A549 (cell line): ENCODE measurements at regions not wholly inside any gene's neighbourhood (a gene's known extent, or its start where the extent isn't known, plus 50 kb on each side); places are given as distances from the start of the nearest gene placed in this dataset.
"Not testable (repeated sequence)": the region's sequence is repeated elsewhere in the genome, so short reads cannot be mapped to it uniquely, and the experiment has no call there.

Source experiments
- ATAC-seq, 2 experiments: fragments of 200-7000 bp in 1 of 2; fragments of >200 bp in 1 of 2; cut with Nextera tagmentation in 1 of 2; cut with Tn5 transposase in 1 of 2; 3 replicates each; pipeline versions ENCODE4 v1.8.0 to v1.9.1; 2018 to 2020; ENCODE audit warnings: mild to moderate bottlenecking in 1 of 2, moderate library complexity in 1 of 2
- CTCF ChIA-PET: fragments of 300-600 bp; sonication (Branson Sonifier 250); formaldehyde crosslinking; extraction: SDS; loops from one replicate; lab custom pipeline; 2021; ENCODE audit warnings: antibody characterized with exemption, inconsistent platforms; lab: Yijun Ruan, JAX
- POLR2A ChIA-PET: fragments of 350-600 bp; formaldehyde crosslinking; extraction: SDS; loops from one replicate; lab custom pipeline; 2021; ENCODE audit warnings: antibody characterized with exemption, inconsistent platforms; lab: Yijun Ruan, JAX
- DNase-seq, 2 experiments: peaks; one replicate each; pipeline versions ENCODE4 v3.0.0 to v3.0.0-alpha.2; 2011 to 2016; ENCODE audit warnings: low read depth in 1 of 2, low spot score in 1 of 2
- FAIRE-seq: peaks from 2 replicates; lab custom pipeline; 2011; peaks lifted over from hg19 to GRCh38; lab: Jason Lieb, UNC
- H3K27ac ChIP-seq, 2 experiments: fragments of >200 bp; sonication (Bioruptor Twin); formaldehyde crosslinking; 3 replicates each; pipeline ENCODE4 v1.5.1; 2016 to 2017
- H3K4me1 ChIP-seq: fragments of >200 bp; sonication (Bioruptor Twin); formaldehyde crosslinking; 3 replicates; pipeline ENCODE4 v1.6.1; 2016
- H3K4me2 ChIP-seq: fragments of >200 bp; sonication (Bioruptor Twin); formaldehyde crosslinking; 3 replicates; pipeline ENCODE4 v1.6.1; 2016
- H3K4me3 ChIP-seq: fragments of >200 bp; sonication (Bioruptor Twin); formaldehyde crosslinking; 3 replicates; pipeline ENCODE4 v1.5.1; 2016
- H3K9me3 ChIP-seq: fragments of >200 bp; sonication (Bioruptor Twin); formaldehyde crosslinking; 3 replicates; pipeline ENCODE4 v1.6.1; 2016
- CEBPB ChIP-seq, 2 experiments: fragments of >200 bp in 1 of 2; sonication (Bioruptor Twin) in 1 of 2; formaldehyde crosslinking in 1 of 2; IDR thresholded peaks; 2 replicates each; pipeline ENCODE4 v1.6.1; 2012 to 2016
- CHD2 ChIP-seq: fragments of 150-350 bp; IDR thresholded peaks from 2 replicates; pipeline ENCODE4 v1.6.1; 2014; ENCODE audit warnings: low read length; ENCODE audit not compliant: partially characterized antibody
- ESRRA ChIP-seq: fragments of 150-350 bp; IDR thresholded peaks from 2 replicates; pipeline ENCODE4 v1.6.1; 2014; ENCODE audit warnings: mild to moderate bottlenecking, low read length, borderline replicate concordance
- FOSB ChIP-seq: fragments of 250-450 bp; sonication (Bioruptor Pico); IDR thresholded peaks from 2 replicates; pipeline ENCODE4 v1.5.0; 2020; ENCODE audit warnings: mild to moderate bottlenecking, moderate library complexity
- FOXS1 ChIP-seq: fragments of 250-450 bp; sonication (Bioruptor Pico); IDR thresholded peaks from 2 replicates; pipeline ENCODE4 v1.5.0; 2020; ENCODE audit warnings: mild to moderate bottlenecking, moderate library complexity
- GATA3 ChIP-seq: IDR thresholded peaks from 2 replicates; pipeline ENCODE4 v1.6.1; 2012; ENCODE audit warnings: borderline replicate concordance
- HDAC2 ChIP-seq: fragments of 200-600 bp; sonication (generic); IDR thresholded peaks from 2 replicates; pipeline ENCODE4 v1.6.1; 2016
- HES2 ChIP-seq: fragments of >200 bp; sonication (Bioruptor Twin); formaldehyde crosslinking; IDR thresholded peaks from 2 replicates; pipeline ENCODE4 v1.6.1; 2016
- HOXB5 ChIP-seq: fragments of 250-450 bp; sonication (Bioruptor Pico); IDR thresholded peaks from 2 replicates; pipeline ENCODE4 v1.5.0; 2020; ENCODE audit warnings: mild to moderate bottlenecking, moderate library complexity
- JUNB ChIP-seq: fragments of >200 bp; sonication (Bioruptor Twin); formaldehyde crosslinking; IDR thresholded peaks from 2 replicates; pipeline ENCODE4 v1.6.1; 2016
- MAZ ChIP-seq: fragments of 150-350 bp; IDR thresholded peaks from 2 replicates; pipeline ENCODE4 v1.6.1; 2014; ENCODE audit warnings: antibody characterized with exemption, low read depth, low read length, borderline replicate concordance
- MYC ChIP-seq: IDR thresholded peaks from 2 replicates; pipeline ENCODE4 v1.6.1; 2012; ENCODE audit warnings: mild to moderate bottlenecking, inconsistent platforms, low read length, improper control_type of control experiment, borderline replicate concordance
- NFE2L2 ChIP-seq: fragments of 150-350 bp; conservative IDR thresholded peaks from 2 replicates; pipeline ENCODE4 v1.6.1; 2014; ENCODE audit warnings: low read length
- POLR2AphosphoS2 ChIP-seq: conservative IDR thresholded peaks from 2 replicates; pipeline ENCODE4 v1.6.1; 2012; ENCODE audit warnings: low read length, improper control_type of control experiment, inconsistent platforms
- RCOR1 ChIP-seq: fragments of 150-350 bp; IDR thresholded peaks from 2 replicates; pipeline ENCODE4 v1.6.1; 2014; ENCODE audit warnings: antibody characterized with exemption, low read length, low read depth
- REST ChIP-seq: fragments of 200-600 bp; sonication (generic); IDR thresholded peaks from 2 replicates; pipeline ENCODE4 v1.6.1; 2016; ENCODE audit warnings: antibody characterized with exemption, mild to moderate bottlenecking, moderate library complexity
- RFX5 ChIP-seq: fragments of 450-650 bp; IDR thresholded peaks from 2 replicates; pipeline ENCODE4 v1.7.1; 2014; ENCODE audit warnings: antibody characterized with exemption, mild to moderate bottlenecking, moderate library complexity
- SMC3 ChIP-seq: fragments of >200 bp; sonication (Bioruptor Twin); formaldehyde crosslinking; IDR thresholded peaks from 3 replicates; pipeline ENCODE4 v1.6.1; 2018; ENCODE audit warnings: inconsistent platforms
- TFCP2L1 ChIP-seq: fragments of 250-450 bp; sonication (Bioruptor Pico); IDR thresholded peaks from 2 replicates; pipeline ENCODE4 v1.5.0; 2021; ENCODE audit warnings: mild to moderate bottlenecking
- ZFP36 ChIP-seq: fragments of 450-650 bp; IDR thresholded peaks from 2 replicates; pipeline ENCODE4 v1.6.1; 2014; ENCODE audit warnings: borderline replicate concordance; ENCODE audit not compliant: partially characterized antibody
- WGBS: methylation state at CpG from one replicate; pipeline ENCODE4 v1.1.6; 2017; ENCODE audit errors: missing lambda C conversion rate; 5-methylcytosine and 5-hydroxymethylcytosine counted together
- TF ChIP-seq, protein P1 (sequence below): IDR thresholded peaks from 2 replicates; pipeline ENCODE4 v1.6.1; 2012

GRCh38 chr15:59803293-59803966 is 114.3 kb upstream of the BNIP2 start:
- 9% methylated on average over 19 of the region's 19 CpGs for WGBS
- H3K4me1 ChIP-seq, FAIRE-seq, H3K9me3 ChIP-seq: not testable (repeated sequence)
- CTCF ChIA-PET = interaction anchor here (1.3 to 1.4 kb wide), 2 partner anchors 10 to 523 kb away, joined by 5 read pairs; no protein-coding TSS in a partner anchor
- H3K4me3 ChIP-seq = peak overlapping the region; percentile 35
- H3K27ac ChIP-seq = peak overlapping the region in 1 of 2 experiments; percentile 59; a peak in 3 of 6 replicates
- DNase-seq (peak in 1 of 2 experiments; percentile 52), ATAC-seq (peak in 1 of 2 experiments; percentile 62; a peak in 3 of 6 replicates)
- H3K4me2 ChIP-seq = peak overlapping the region; percentile 65
- TF ChIP-seq, protein P1, sequence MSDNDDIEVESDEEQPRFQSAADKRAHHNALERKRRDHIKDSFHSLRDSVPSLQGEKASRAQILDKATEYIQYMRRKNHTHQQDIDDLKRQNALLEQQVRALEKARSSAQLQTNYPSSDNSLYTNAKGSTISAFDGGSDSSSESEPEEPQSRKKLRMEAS = peak; percentile 49; the same call in 1 of the 2 replicates
- TF ChIP-seq CEBPB (IDR thresholded peaks at IDR 0.05) = peak in 1 of 2 experiments; percentile 41; a peak in 1 of 4 replicates
- TF ChIP-seq, all 56 proteins: peak for 2; not testable (repeated sequence) for 54
- POLR2A ChIA-PET = interaction anchor here (0.6 to 0.8 kb wide), 2 partner anchors 29 to 522 kb away, joined by 3 read pairs; no protein-coding TSS in a partner anchor

- CTCF ChIA-PET = interaction anchor here (1.0 kb wide), 1 partner anchor 10 kb away, joined by 4 read pairs; no protein-coding TSS in a partner anchor
- no peak for TF ChIP-seq HES2
- TF ChIP-seq FOXS1 (CRISPR knock-in tag) = no peak
- TF ChIP-seq MYC = no peak
- TF ChIP-seq TFCP2L1 (CRISPR knock-in tag) = no peak
- no peak for TF ChIP-seq SMC3
- no peak for TF ChIP-seq MAZ
- TF ChIP-seq HDAC2 = no peak
- TF ChIP-seq ZFP36 = no peak
- TF ChIP-seq RFX5 = no peak
- TF ChIP-seq GATA3 = no peak
- no peak for TF ChIP-seq FOSB (CRISPR knock-in tag)
- TF ChIP-seq CHD2 = no peak
- TF ChIP-seq REST = no peak
- TF ChIP-seq JUNB = no peak
- TF ChIP-seq HOXB5 = no peak
- no peak overlapping the region for H3K4me3 ChIP-seq
- ATAC-seq = no peak
- H3K27ac ChIP-seq = no peak overlapping the region
- no peaks in the 10 kb centered on the region; the same call in 2 of the 3 replicates for H3K4me1 ChIP-seq
- POLR2A ChIA-PET = no interaction called here
- 65% methylated on average over 1 of the region's 1 CpG for WGBS
- DNase-seq = no peak
- H3K9me3 ChIP-seq = no peaks in the 10 kb centered on the region
- no peak for FAIRE-seq
- H3K4me2 ChIP-seq = no peak overlapping the region
Measured at GRCh38 chr15:59801649-59802048, 112.5 kb upstream of the BNIP2 start.

GRCh38 chr15:59798605-59798917 is 109.4 kb upstream of the BNIP2 start:
- H3K4me2 ChIP-seq = no peak overlapping the region
- 42% methylated on average over 5 of the region's 5 CpGs for WGBS
- H3K9me3 ChIP-seq = no peaks in the 10 kb centered on the region
- no peak for DNase-seq
- H3K27ac ChIP-seq = no peak overlapping the region
- ChIA-PET POLR2A (no interaction called here), CTCF (interaction anchor here (0.6 to 1.2 kb wide), 2 partner anchors 14 to 123 kb away, joined by 3 to 4 read pairs; no protein-coding TSS in a partner anchor)
- ATAC-seq = no peak
- no peak for FAIRE-seq
- H3K4me3 ChIP-seq = no peak overlapping the region
- H3K4me1 ChIP-seq = no peaks in the 10 kb centered on the region; the same call in 2 of the 3 replicates
- TF ChIP-seq RCOR1 = no peak
- TF ChIP-seq POLR2AphosphoS2 = no peak
- TF ChIP-seq ESRRA = no peak
- TF ChIP-seq NFE2L2 = no peak
- TF ChIP-seq, all 56 proteins: peak for 0
